NT2/D1 (cell line): ENCODE measurements at regions not wholly inside any gene's neighbourhood (a gene's known extent, or its start where the extent isn't known, plus 50 kb on each side); places are given as distances from the start of the nearest gene placed in this dataset.

Experiments used
- DNase-seq: peaks from one replicate; pipeline ENCODE4 v3.0.0-alpha.2; 2011; ENCODE audit warnings: low read depth, low spot score
- H3K27me3 ChIP-seq: 2 replicates; pipeline ENCODE4 v1.6.0; 2011; ENCODE audit warnings: mild to moderate bottlenecking; ENCODE audit not compliant: insufficient read length, insufficient read depth
- H3K36me3 ChIP-seq: 2 replicates; pipeline ENCODE4 v1.6.1; 2011; ENCODE audit warnings: mild to moderate bottlenecking, low read length, mixed read lengths; ENCODE audit not compliant: insufficient read depth, insufficient read length
- H3K4me1 ChIP-seq: 2 replicates; pipeline ENCODE4 v1.5.1; 2011; ENCODE audit not compliant: insufficient read depth, insufficient read length
- H3K4me3 ChIP-seq: 2 replicates; pipeline ENCODE4 v1.5.1; 2011; ENCODE audit warnings: low read depth; ENCODE audit not compliant: insufficient read length
- H3K9ac ChIP-seq: 2 replicates; pipeline ENCODE4 v1.6.0; 2011; ENCODE audit warnings: low read depth; ENCODE audit not compliant: insufficient read length
- H3K9me3 ChIP-seq: 2 replicates; pipeline ENCODE4 v1.5.1; 2011; ENCODE audit warnings: mild to moderate bottlenecking, low read length; ENCODE audit not compliant: insufficient read depth
- SUZ12 ChIP-seq: IDR thresholded peaks from 2 replicates; pipeline ENCODE4 v1.6.1; 2011; ENCODE audit not compliant: insufficient read length, insufficient read depth; ENCODE audit errors: extremely low read depth
- YY1 ChIP-seq: IDR thresholded peaks from 2 replicates; pipeline ENCODE4 v1.6.1; 2011; ENCODE audit not compliant: insufficient read length, insufficient read depth
- ZNF274 ChIP-seq: IDR thresholded peaks from 2 replicates; pipeline ENCODE4 v1.6.1; 2011; ENCODE audit warnings: mild to moderate bottlenecking, low read depth, low read length

DNA sequence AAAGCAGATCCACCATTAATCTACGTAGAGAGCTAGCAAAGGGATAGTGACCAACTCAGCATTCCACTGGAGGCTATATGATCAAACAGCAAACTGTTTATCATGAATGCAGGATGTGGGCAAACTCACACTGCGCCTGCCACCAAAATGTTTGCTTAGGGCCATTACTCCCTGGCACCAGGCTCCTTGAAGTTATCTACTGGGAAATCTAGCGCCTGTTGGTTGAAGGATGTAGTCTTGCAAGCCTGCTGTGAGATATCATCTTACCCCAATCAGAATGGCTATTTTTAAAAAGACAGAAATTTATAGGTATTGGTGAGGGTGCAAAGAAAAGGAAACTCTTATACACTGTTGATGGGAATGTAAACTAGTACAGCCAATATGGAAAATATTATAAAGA lies 332.5 kb upstream of the RPS23 start:
- H3K4me3 ChIP-seq, result no peak overlapping the region
- TF ChIP-seq YY1 (no peak), ZNF274 (no peak), SUZ12 (no peak)
- no peaks in the 10 kb centered on the region for H3K4me1 ChIP-seq

DNA sequence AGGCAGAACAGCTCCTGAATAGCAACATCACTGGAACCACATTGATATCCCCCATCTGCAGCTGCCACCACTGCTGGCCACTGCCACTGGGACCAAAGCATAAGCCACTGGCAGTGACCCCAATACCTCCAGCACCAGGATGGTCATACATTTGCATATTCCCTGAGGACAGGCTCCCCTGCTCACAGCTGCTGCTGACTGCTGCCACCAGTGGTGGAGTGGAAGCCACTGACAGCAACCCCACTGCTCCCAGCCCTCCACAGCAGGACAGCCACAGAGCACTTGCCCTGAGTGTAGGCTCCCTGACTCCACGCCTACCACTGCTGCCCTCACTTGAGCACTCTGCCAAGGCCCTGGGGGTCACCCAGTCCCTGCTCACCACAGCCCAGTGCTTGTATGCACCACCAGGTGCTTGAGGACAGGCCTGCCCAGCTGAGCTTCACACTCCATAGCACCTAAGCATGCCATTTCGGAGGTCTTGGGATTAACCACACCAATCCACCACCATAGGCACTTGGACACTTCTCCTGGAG lies 327.4 kb upstream of the RPS23 start:
- Histone ChIP-seq H3K9ac (no peak overlapping the region), H3K27me3 (no peaks in the 10 kb centered on the region), H3K9me3 (no peaks in the 10 kb centered on the region; the same call in 1 of the 2 replicates), H3K4me3 (no peak overlapping the region), H3K36me3 (no peaks in the 10 kb centered on the region), H3K4me1 (no peaks in the 10 kb centered on the region)
- TF ChIP-seq ZNF274 (no peak), YY1 (no peak), SUZ12 (no peak)
- DNase-seq, result no peak

More for the DNA sequence above, 332.5 kb upstream of the RPS23 start:
- DNase-seq, result no peak
- no peak overlapping the region for H3K9ac ChIP-seq
- H3K36me3 ChIP-seq, result no peaks in the 10 kb centered on the region
- H3K27me3 ChIP-seq, result no peaks in the 10 kb centered on the region
- H3K9me3 ChIP-seq, result no peaks in the 10 kb centered on the region; the same call in 1 of the 2 replicates

GRCh38 chr5:82603033-82603987 lies 325.2 kb upstream of the RPS23 start:
- no peak overlapping the region for H3K9ac ChIP-seq
- no peaks in the 10 kb centered on the region for H3K4me1 ChIP-seq
- no peak overlapping the region for H3K4me3 ChIP-seq
- no peaks in the 10 kb centered on the region for H3K36me3 ChIP-seq
- no peak for TF ChIP-seq ZNF274
- TF ChIP-seq SUZ12, result no peak
- TF ChIP-seq YY1, result no peak
- DNase-seq, result no peak
- no peaks in the 10 kb centered on the region; the same call in 1 of the 2 replicates for H3K9me3 ChIP-seq
- H3K27me3 ChIP-seq, result no peaks in the 10 kb centered on the region

GRCh38 chr5:82601861-82602260 lies 323.7 kb upstream of the RPS23 start:
- Histone ChIP-seq H3K27me3 (no peaks in the 10 kb centered on the region), H3K9me3 (no peaks in the 10 kb centered on the region; the same call in 1 of the 2 replicates), H3K4me3 (no peak overlapping the region), H3K4me1 (no peaks in the 10 kb centered on the region), H3K36me3 (no peaks in the 10 kb centered on the region), H3K9ac (no peak overlapping the region)
- DNase-seq, result no peak
- TF ChIP-seq ZNF274 (no peak), SUZ12 (no peak), YY1 (no peak)

DNA sequence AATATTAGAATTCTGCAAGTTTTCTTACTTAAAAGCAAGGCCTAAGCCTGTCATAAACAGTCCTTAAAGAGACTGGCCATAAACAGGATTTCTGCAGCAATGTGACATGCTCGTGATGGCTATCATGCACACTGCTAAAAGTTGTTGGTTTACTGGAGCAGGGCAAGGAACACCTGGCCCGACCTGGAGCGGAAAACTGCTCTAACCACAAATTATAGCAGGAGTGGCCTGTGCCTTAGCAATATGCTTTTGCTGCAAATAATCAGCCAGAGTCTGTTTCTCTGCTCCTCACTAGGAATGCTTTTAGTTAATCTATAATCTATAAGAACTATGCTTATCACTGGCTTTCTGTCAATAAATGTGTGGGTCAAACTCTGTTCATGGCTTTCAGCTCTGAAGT lies 322.9 kb upstream of the RPS23 start:
- DNase-seq, result no peak
- H3K9me3 ChIP-seq, result no peaks in the 10 kb centered on the region; the same call in 1 of the 2 replicates
- no peaks in the 10 kb centered on the region for H3K36me3 ChIP-seq
- no peaks in the 10 kb centered on the region for H3K27me3 ChIP-seq
- H3K4me1 ChIP-seq, result no peaks in the 10 kb centered on the region
- H3K9ac ChIP-seq, result no peak overlapping the region
- TF ChIP-seq YY1 (no peak), ZNF274 (no peak), SUZ12 (no peak)
- no peak overlapping the region for H3K4me3 ChIP-seq

DNA sequence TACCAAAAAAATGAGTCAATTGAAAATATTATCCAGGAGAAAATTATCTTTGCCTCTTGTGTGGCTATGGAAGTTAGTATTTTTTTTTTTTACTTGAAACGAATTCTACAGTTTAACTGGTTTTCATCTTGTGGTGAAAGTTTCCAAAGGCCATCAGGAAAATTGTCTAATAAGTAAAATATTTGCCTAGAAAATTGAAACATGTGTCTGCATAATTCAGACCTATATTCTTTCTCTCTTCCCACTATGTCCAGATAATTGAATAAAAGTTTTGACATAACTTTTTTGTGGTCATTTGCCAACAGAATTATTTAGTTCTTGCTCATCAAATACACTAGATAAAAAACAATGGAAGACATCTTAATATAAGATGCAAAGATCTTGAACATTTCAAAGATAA lies 321.5 kb upstream of the RPS23 start:
- no peak overlapping the region for H3K4me3 ChIP-seq
- TF ChIP-seq ZNF274 (no peak), YY1 (no peak), SUZ12 (no peak)
- DNase-seq, result no peak
- H3K4me1 ChIP-seq, result peaks cover 3% of the 10 kb centered on the region
- no peaks in the 10 kb centered on the region for H3K9me3 ChIP-seq
- H3K9ac ChIP-seq, result no peak overlapping the region
- no peaks in the 10 kb centered on the region for H3K27me3 ChIP-seq
- no peaks in the 10 kb centered on the region for H3K36me3 ChIP-seq

- Histone ChIP-seq H3K4me1 (peaks cover 3% of the 10 kb centered on the region), H3K36me3 (no peaks in the 10 kb centered on the region), H3K27me3 (no peaks in the 10 kb centered on the region), H3K9me3 (no peaks in the 10 kb centered on the region), H3K9ac (no peak overlapping the region), H3K4me3 (no peak overlapping the region)
- DNase-seq, result no peak
- no peak for TF ChIP-seq ZNF274
- no peak for TF ChIP-seq SUZ12
- no peak for TF ChIP-seq YY1
These were observed 320.9 kb upstream of the RPS23 start for GRCh38 chr5:82599030-82599429.
